OCI-LY7 (cell line): ENCODE measurements at regions not wholly inside any gene's neighbourhood (a gene's known extent, or its start where the extent isn't known, plus 50 kb on each side); places are given as distances from the start of the nearest gene placed in this dataset.

ENCODE experiments used
- BruUV-seq: library from RNA; stranded (reverse); fragments of 400-500 nt; replicated peaks from 2 replicates; lab custom pipeline; 2021; lab: Mats Ljungman, UMichigan
- CTCF ChIA-PET: fragments of 300-600 bp; sonication (Branson Sonifier 250); formaldehyde crosslinking; loops from one replicate; lab custom pipeline; 2022; ENCODE audit warnings: antibody characterized with exemption; ENCODE audit not compliant: unreplicated experiment; lab: Charles Lee
- POLR2A ChIA-PET: fragments of 300-600 bp; sonication (Branson Sonifier 250); formaldehyde crosslinking; loops from one replicate; lab custom pipeline; 2022; ENCODE audit warnings: antibody characterized with exemption; lab: Charles Lee
- DNase-seq: peaks from one replicate; pipeline ENCODE4 v3.0.0-alpha.2; 2015; ENCODE audit warnings: low spot score
- H2AFZ ChIP-seq: fragments of 200-600 bp; sonication (generic), shearing (Covaris generic); 2 replicates; pipeline ENCODE4 v1.6.1; 2014; ENCODE audit warnings: mild to moderate bottlenecking, antibody characterized with exemption, low read length, moderate library complexity
- H3K27ac ChIP-seq: fragments of 200-600 bp; sonication (generic); 2 replicates; pipeline ENCODE4 v1.5.1; 2014; ENCODE audit warnings: mixed run types, low read depth, mild to moderate bottlenecking, moderate library complexity, low read length, inconsistent platforms; ENCODE audit not compliant: poor library complexity, severe bottlenecking
- H3K36me3 ChIP-seq: fragments of 200-600 bp; sonication (generic); 2 replicates; pipeline ENCODE4 v1.6.1; 2014; ENCODE audit warnings: mild to moderate bottlenecking, antibody characterized with exemption, low read length, moderate library complexity, mixed read lengths; ENCODE audit not compliant: insufficient read depth
- H3K4me1 ChIP-seq: fragments of 200-600 bp; sonication (generic); 2 replicates; pipeline ENCODE4 v1.5.1; 2014; ENCODE audit warnings: mild to moderate bottlenecking, low read length; ENCODE audit not compliant: insufficient read depth, poor library complexity, severe bottlenecking
- H3K4me2 ChIP-seq: fragments of 200-600 bp; sonication (generic); 2 replicates; pipeline ENCODE4 v1.6.1; 2014; ENCODE audit warnings: mild to moderate bottlenecking, low read length
- H3K4me3 ChIP-seq: fragments of 200-600 bp; sonication (generic); 2 replicates; pipeline ENCODE4 v1.5.1; 2014; ENCODE audit warnings: mild to moderate bottlenecking, low read depth, low read length; ENCODE audit not compliant: poor library complexity, severe bottlenecking
- H3K79me2 ChIP-seq: fragments of 200-600 bp; sonication (generic); 2 replicates; pipeline ENCODE4 v1.6.1; 2016; ENCODE audit warnings: low read depth, mild to moderate bottlenecking, low read length, moderate library complexity, mixed read lengths; ENCODE audit not compliant: insufficient read depth
- H3K9me2 ChIP-seq: fragments of 200-600 bp; sonication (generic); 2 replicates; pipeline ENCODE4 v1.6.1; 2016; ENCODE audit warnings: mild to moderate bottlenecking, low read length, mixed read lengths; ENCODE audit not compliant: insufficient read depth
- H3K9me3 ChIP-seq: fragments of 200-600 bp; sonication (generic); 2 replicates; pipeline ENCODE4 v1.6.1; 2014; ENCODE audit warnings: mild to moderate bottlenecking, mixed run types, low read length, mixed read lengths
- H4K20me1 ChIP-seq: fragments of 200-600 bp; sonication (generic); 2 replicates; pipeline ENCODE4 v1.6.1; 2014; ENCODE audit warnings: mild to moderate bottlenecking, antibody characterized with exemption, low read length, moderate library complexity, mixed read lengths; ENCODE audit not compliant: insufficient read depth
- CTCF ChIP-seq: fragments of 200-600 bp; sonication (generic); conservative IDR thresholded peaks from 2 replicates; pipeline ENCODE4 v1.5.1; 2014; ENCODE audit warnings: mild to moderate bottlenecking, antibody characterized with exemption, low read length, moderate library complexity, mixed read lengths
- EZH2phosphoT487 ChIP-seq: fragments of 200-600 bp; sonication (generic); IDR thresholded peaks from 2 replicates; pipeline ENCODE4 v1.6.1; 2018; ENCODE audit warnings: low read depth, borderline replicate concordance, mild to moderate bottlenecking, mixed run types, antibody characterized with exemption, low read length, moderate library complexity, mixed read lengths
- intact Hi-C: fragments of 100-400 bp; cut with micrococcal nuclease; formaldehyde crosslinking; loops from one replicate; pipeline ENCODE4 v1.10.0; 2022; ENCODE audit not compliant: unreplicated experiment

GRCh38 chr2:151060287-151060686 is 201.4 kb downstream of the RBM43 start:
- no peak overlapping the region for H3K4me3 ChIP-seq
- POLR2A ChIA-PET = interaction anchor here (0.5 kb wide), 1 partner anchor 322 kb away, joined by 6 read pairs; no protein-coding TSS in a partner anchor
- BruUV-seq = no TSS peak

GRCh38 chr2:151056870-151057269 is 204.8 kb downstream of the RBM43 start:
- Histone ChIP-seq H2AFZ (no peak overlapping the region), H3K9me2 (no peaks in the 10 kb centered on the region), H3K4me2 (no peak overlapping the region), H3K36me3 (no peaks in the 10 kb centered on the region), H3K4me1 (no peaks in the 10 kb centered on the region), H3K4me3 (no peak overlapping the region), H3K79me2 (no peaks in the 10 kb centered on the region), H4K20me1 (no peaks in the 10 kb centered on the region), H3K27ac (no peak overlapping the region), H3K9me3 (no peaks in the 10 kb centered on the region)
- CTCF ChIA-PET = no interaction called here
- DNase-seq = no peak
- POLR2A ChIA-PET = no interaction called here
- TF ChIP-seq EZH2phosphoT487 (no peak), CTCF (no peak)
- intact Hi-C loops = no loop called here
- no TSS peak for BruUV-seq

More at GRCh38 chr2:151060287-151060686, 201.4 kb downstream of the RBM43 start:
- intact Hi-C loops = no loop called here
- Histone ChIP-seq H4K20me1 (no peaks in the 10 kb centered on the region), H3K9me3 (no peaks in the 10 kb centered on the region), H3K27ac (no peak overlapping the region), H3K79me2 (no peaks in the 10 kb centered on the region), H3K36me3 (no peaks in the 10 kb centered on the region), H2AFZ (no peak overlapping the region), H3K4me1 (no peaks in the 10 kb centered on the region), H3K9me2 (no peaks in the 10 kb centered on the region), H3K4me2 (no peak overlapping the region)
- no peak for DNase-seq
- CTCF ChIA-PET = no interaction called here
- TF ChIP-seq CTCF (no peak), EZH2phosphoT487 (no peak)

GRCh38 chr2:151053661-151053990 is 208.0 kb downstream of the RBM43 start:
- no peaks in the 10 kb centered on the region for H3K4me1 ChIP-seq
- H3K9me2 ChIP-seq = no peaks in the 10 kb centered on the region
- no peaks in the 10 kb centered on the region for H3K36me3 ChIP-seq
- ChIA-PET CTCF (no interaction called here), POLR2A (no interaction called here)
- no TSS peak for BruUV-seq
- no peaks in the 10 kb centered on the region for H3K79me2 ChIP-seq
- H3K4me2 ChIP-seq = no peak overlapping the region
- no peaks in the 10 kb centered on the region for H4K20me1 ChIP-seq
- no peak overlapping the region for H3K27ac ChIP-seq
- DNase-seq = no peak
- H3K4me3 ChIP-seq = no peak overlapping the region
- no peak overlapping the region for H2AFZ ChIP-seq
- no peaks in the 10 kb centered on the region for H3K9me3 ChIP-seq
- no peak for TF ChIP-seq EZH2phosphoT487
- TF ChIP-seq CTCF = no peak
- intact Hi-C loops = no loop called here
